ENCODE measurements at regions not wholly inside any gene's neighbourhood (a gene's known extent, or its start where the extent isn't known, plus 50 kb on each side); places are given as distances from the start of the nearest gene placed in this dataset.

DNA sequence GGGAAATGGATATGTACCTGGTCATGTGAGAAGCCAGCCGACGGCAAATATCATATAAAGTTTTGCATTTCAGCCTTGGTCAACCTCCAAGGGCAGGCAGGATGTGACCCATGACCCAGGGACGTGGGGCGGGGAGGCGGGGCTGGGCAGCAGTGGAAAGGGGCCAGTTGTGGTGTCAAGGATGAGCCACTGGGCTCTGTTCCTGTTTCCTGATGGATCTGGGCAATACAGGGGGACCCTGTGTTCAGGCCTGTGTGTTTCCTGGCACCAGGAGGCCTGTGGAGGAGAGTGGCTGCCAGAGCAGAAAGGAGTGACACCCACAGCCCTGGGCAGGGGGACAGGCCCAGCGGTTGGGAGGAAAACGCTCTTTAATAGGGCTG is 106.9 kb downstream of the GATA6 start:
- no peak for DNase-seq (ENCODE audit: low spot score)
- Histone ChIP-seq H3K9ac (ENCODE audit: low read depth in 1 of 2, low read length in 2 of 2) (no peak overlapping the region), H3K4me1 (ENCODE audit: control insufficient read depth in 4 of 4, insufficient read depth in 4 of 4, low read length in 3 of 4) (peaks cover 0 to 3% (median 0%) of the 10 kb centered on the region in 4 donors), H3K9me3 (ENCODE audit: control insufficient read depth in 4 of 4, low read length in 3 of 4) (no peaks in the 10 kb centered on the region), H3K4me3 (ENCODE audit: low read depth in 1 of 3, low read length in 3 of 3) (no peak overlapping the region), H3K27ac (ENCODE audit: low read depth in 1 of 2, low read length in 2 of 2) (no peak overlapping the region), H3K27me3 (ENCODE audit: control insufficient read depth in 4 of 4, insufficient read depth in 4 of 4, low read length in 3 of 4) (no peaks in the 10 kb centered on the region), H3K36me3 (ENCODE audit: control insufficient read depth in 4 of 4, insufficient read depth in 3 of 4, low read depth in 1 of 4, low read length in 3 of 4) (no peaks in the 10 kb centered on the region)
- WGBS = 76% methylated on average over 7 of the region's 7 CpGs
- TF ChIP-seq, protein P1, sequence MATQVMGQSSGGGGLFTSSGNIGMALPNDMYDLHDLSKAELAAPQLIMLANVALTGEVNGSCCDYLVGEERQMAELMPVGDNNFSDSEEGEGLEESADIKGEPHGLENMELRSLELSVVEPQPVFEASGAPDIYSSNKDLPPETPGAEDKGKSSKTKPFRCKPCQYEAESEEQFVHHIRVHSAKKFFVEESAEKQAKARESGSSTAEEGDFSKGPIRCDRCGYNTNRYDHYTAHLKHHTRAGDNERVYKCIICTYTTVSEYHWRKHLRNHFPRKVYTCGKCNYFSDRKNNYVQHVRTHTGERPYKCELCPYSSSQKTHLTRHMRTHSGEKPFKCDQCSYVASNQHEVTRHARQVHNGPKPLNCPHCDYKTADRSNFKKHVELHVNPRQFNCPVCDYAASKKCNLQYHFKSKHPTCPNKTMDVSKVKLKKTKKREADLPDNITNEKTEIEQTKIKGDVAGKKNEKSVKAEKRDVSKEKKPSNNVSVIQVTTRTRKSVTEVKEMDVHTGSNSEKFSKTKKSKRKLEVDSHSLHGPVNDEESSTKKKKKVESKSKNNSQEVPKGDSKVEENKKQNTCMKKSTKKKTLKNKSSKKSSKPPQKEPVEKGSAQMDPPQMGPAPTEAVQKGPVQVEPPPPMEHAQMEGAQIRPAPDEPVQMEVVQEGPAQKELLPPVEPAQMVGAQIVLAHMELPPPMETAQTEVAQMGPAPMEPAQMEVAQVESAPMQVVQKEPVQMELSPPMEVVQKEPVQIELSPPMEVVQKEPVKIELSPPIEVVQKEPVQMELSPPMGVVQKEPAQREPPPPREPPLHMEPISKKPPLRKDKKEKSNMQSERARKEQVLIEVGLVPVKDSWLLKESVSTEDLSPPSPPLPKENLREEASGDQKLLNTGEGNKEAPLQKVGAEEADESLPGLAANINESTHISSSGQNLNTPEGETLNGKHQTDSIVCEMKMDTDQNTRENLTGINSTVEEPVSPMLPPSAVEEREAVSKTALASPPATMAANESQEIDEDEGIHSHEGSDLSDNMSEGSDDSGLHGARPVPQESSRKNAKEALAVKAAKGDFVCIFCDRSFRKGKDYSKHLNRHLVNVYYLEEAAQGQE (IDR thresholded peaks at IDR 0.05) = no peak
- TF ChIP-seq NR2F2 (IDR thresholded peaks at IDR 0.05) = peak; percentile 92
- TF ChIP-seq EGR1 (IDR thresholded peaks at IDR 0.05; ENCODE audit: low read depth in 2 of 2) = no peak

DNA sequence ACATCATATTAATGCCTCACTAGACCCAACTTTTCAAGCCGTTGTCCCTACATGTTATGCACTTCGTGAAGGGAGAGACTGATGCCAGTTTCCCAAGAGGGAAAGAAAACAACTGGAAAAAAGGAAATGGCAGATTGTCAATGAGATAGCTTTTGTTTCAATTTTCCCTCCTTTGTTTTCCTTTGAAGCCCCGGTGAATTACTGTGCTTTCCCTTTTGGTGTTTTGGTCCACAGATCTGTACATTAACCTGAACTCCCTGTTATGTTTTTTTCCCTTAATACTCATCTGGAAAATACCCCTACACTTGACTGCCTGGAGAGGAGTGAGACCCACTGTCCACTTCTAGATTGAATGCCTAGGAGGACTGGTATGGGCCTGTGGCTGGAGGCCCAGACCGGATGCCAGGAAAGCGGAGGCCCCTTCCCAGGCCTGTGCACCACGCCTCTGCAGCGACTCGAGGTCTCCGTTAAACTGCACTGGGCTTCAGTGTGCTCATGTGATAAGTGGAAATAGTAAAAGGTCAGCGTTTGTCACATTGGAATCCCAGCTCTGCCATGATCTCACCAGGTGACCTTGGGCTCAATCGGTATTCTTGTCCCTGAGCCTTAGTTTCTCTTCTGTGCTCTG is 106.4 kb downstream of the GATA6 start:
- peaks cover 0 to 3% (median 0%) of the 10 kb centered on the region in 4 donors for H3K4me1 ChIP-seq (ENCODE audit: control insufficient read depth in 4 of 4, insufficient read depth in 4 of 4, low read length in 3 of 4)
- no peaks in the 10 kb centered on the region for H3K36me3 ChIP-seq (ENCODE audit: control insufficient read depth in 4 of 4, insufficient read depth in 3 of 4, low read depth in 1 of 4, low read length in 3 of 4)
- TF ChIP-seq RXRA (IDR thresholded peaks at IDR 0.05) (no peak), RAD21 (IDR thresholded peaks at IDR 0.05) (no peak), EGR1 (IDR thresholded peaks at IDR 0.05; ENCODE audit: low read depth in 2 of 2) (no peak), FOXA2 (IDR thresholded peaks at IDR 0.05) (no peak), HNF4G (IDR thresholded peaks at IDR 0.05) (no peak), HNF4A (conservative IDR thresholded peaks at IDR 0.05) (no peak), YY1 (IDR thresholded peaks at IDR 0.05) (no peak), JUND (IDR thresholded peaks at IDR 0.05) (no peak), TAF1 (conservative IDR thresholded peaks at IDR 0.05) (no peak), MAX (IDR thresholded peaks at IDR 0.05) (no peak), FOXA1 (IDR thresholded peaks at IDR 0.05) (no peak)
- TF ChIP-seq, protein P1 (IDR thresholded peaks at IDR 0.05) = no peak
- TF ChIP-seq, protein P2, sequence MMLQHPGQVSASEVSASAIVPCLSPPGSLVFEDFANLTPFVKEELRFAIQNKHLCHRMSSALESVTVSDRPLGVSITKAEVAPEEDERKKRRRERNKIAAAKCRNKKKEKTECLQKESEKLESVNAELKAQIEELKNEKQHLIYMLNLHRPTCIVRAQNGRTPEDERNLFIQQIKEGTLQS (IDR thresholded peaks at IDR 0.05) = no peak
- TF ChIP-seq, protein P3, sequence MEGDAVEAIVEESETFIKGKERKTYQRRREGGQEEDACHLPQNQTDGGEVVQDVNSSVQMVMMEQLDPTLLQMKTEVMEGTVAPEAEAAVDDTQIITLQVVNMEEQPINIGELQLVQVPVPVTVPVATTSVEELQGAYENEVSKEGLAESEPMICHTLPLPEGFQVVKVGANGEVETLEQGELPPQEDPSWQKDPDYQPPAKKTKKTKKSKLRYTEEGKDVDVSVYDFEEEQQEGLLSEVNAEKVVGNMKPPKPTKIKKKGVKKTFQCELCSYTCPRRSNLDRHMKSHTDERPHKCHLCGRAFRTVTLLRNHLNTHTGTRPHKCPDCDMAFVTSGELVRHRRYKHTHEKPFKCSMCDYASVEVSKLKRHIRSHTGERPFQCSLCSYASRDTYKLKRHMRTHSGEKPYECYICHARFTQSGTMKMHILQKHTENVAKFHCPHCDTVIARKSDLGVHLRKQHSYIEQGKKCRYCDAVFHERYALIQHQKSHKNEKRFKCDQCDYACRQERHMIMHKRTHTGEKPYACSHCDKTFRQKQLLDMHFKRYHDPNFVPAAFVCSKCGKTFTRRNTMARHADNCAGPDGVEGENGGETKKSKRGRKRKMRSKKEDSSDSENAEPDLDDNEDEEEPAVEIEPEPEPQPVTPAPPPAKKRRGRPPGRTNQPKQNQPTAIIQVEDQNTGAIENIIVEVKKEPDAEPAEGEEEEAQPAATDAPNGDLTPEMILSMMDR (IDR thresholded peaks at IDR 0.05; ENCODE audit: low read depth, low read length, missing input control) = no peak
- no peak overlapping the region for H3K9ac ChIP-seq (ENCODE audit: low read depth in 1 of 2, low read length in 2 of 2)
- no peak overlapping the region for H3K4me3 ChIP-seq (ENCODE audit: low read depth in 1 of 3, low read length in 3 of 3)
- WGBS = 68% methylated on average over 11 of the region's 11 CpGs
- no peaks in the 10 kb centered on the region for H3K9me3 ChIP-seq (ENCODE audit: control insufficient read depth in 4 of 4, low read length in 3 of 4)
- no peak overlapping the region for H3K27ac ChIP-seq (ENCODE audit: low read depth in 1 of 2, low read length in 2 of 2)
- DNase-seq (ENCODE audit: low spot score) = no peak
- no peaks in the 10 kb centered on the region for H3K27me3 ChIP-seq (ENCODE audit: control insufficient read depth in 4 of 4, insufficient read depth in 4 of 4, low read length in 3 of 4)

All from liver (tissue), 8 donors.